ENCODE measurements at regions not wholly inside any gene's neighbourhood (a gene's known extent, or its start where the extent isn't known, plus 50 kb on each side); places are given as distances from the start of the nearest gene placed in this dataset.

GRCh38 chr3:11699083-11699427 lies 55.3 kb upstream of the VGLL4 start:
- Mint-ChIP-seq H3K4me3 (no peak overlapping the region), H3K27ac (no peak overlapping the region)
- ATAC-seq (ENCODE audit: low read depth): no peak

GRCh38 chr3:11698326-11699082 lies 54.8 kb upstream of the VGLL4 start:
- no peak for ATAC-seq (ENCODE audit: low read depth)
- Mint-ChIP-seq H3K9me3 (no peaks in the 10 kb centered on the region), H3K4me3 (no peak overlapping the region), H3K36me3 (peaks cover 30% of the 10 kb centered on the region), H3K4me1 (peaks cover 5% of the 10 kb centered on the region), H3K27ac (no peak overlapping the region), H3K27me3 (no peaks in the 10 kb centered on the region)
- DNase-seq (ENCODE audit: low spot score in 2 of 2): no peak

More at GRCh38 chr3:11699083-11699427, 55.3 kb upstream of the VGLL4 start:
- DNase-seq (ENCODE audit: low spot score in 2 of 2): no peak
- Mint-ChIP-seq H3K4me1 (peaks cover 7% of the 10 kb centered on the region), H3K27me3 (no peaks in the 10 kb centered on the region), H3K36me3 (peaks cover 30% of the 10 kb centered on the region), H3K9me3 (no peaks in the 10 kb centered on the region)

GRCh38 chr3:11697701-11698100 lies 54.0 kb upstream of the VGLL4 start:
- Mint-ChIP-seq H3K27ac (no peak overlapping the region), H3K4me3 (no peak overlapping the region), H3K9me3 (no peaks in the 10 kb centered on the region), H3K36me3 (peaks cover 29% of the 10 kb centered on the region), H3K27me3 (no peaks in the 10 kb centered on the region), H3K4me1 (peaks cover 5% of the 10 kb centered on the region)
- ATAC-seq (ENCODE audit: low read depth) (no peak), DNase-seq (ENCODE audit: low spot score in 2 of 2) (no peak)

- no peak overlapping the region for H3K27ac Mint-ChIP-seq
- no peaks in the 10 kb centered on the region for H3K27me3 Mint-ChIP-seq
- ATAC-seq (ENCODE audit: low read depth): no peak
- no peak overlapping the region for H3K4me3 Mint-ChIP-seq
- H3K36me3 Mint-ChIP-seq: peaks cover 24% of the 10 kb centered on the region
- no peak for DNase-seq (ENCODE audit: low spot score in 2 of 2)
- H3K4me1 Mint-ChIP-seq: peaks cover 3% of the 10 kb centered on the region
- no peaks in the 10 kb centered on the region for H3K9me3 Mint-ChIP-seq
Measured at GRCh38 chr3:11696054-11696453, 52.3 kb upstream of the VGLL4 start.
